A549 (cell line): ENCODE measurements at regions not wholly inside any gene's neighbourhood (a gene's known extent, or its start where the extent isn't known, plus 50 kb on each side); places are given as distances from the start of the nearest gene placed in this dataset.

Source experiments
- CBX2 ChIP-seq: fragments of 200-600 bp; sonication (generic); IDR thresholded peaks from 2 replicates; pipeline ENCODE4 v1.6.1; 2016; ENCODE audit warnings: low read depth, mild to moderate bottlenecking, borderline replicate concordance
- CEBPB ChIP-seq, 2 experiments: fragments of >200 bp in 1 of 2; sonication (Bioruptor Twin) in 1 of 2; formaldehyde crosslinking in 1 of 2; IDR thresholded peaks; 2 replicates each; pipeline ENCODE4 v1.6.1; 2012 to 2016
- CTCF ChIP-seq: fragments of >200 bp; sonication (Bioruptor Twin); formaldehyde crosslinking; IDR thresholded peaks from 3 replicates; pipeline ENCODE4 v1.5.1; 2016
- EP300 ChIP-seq, 2 experiments: fragments of >200 bp; sonication (Bioruptor Twin); formaldehyde crosslinking; IDR thresholded peaks; 2 replicates in 1 of 2; 3 replicates in 1 of 2; pipeline ENCODE4 v1.6.1; 2016 to 2017
- FOSL2 ChIP-seq, 2 experiments: fragments of 450-650 bp in 1 of 2; fragments of >200 bp in 1 of 2; sonication (Bioruptor Twin) in 1 of 2; formaldehyde crosslinking; IDR thresholded peaks; 2 replicates each; pipeline versions ENCODE4 v1.5.0 to v1.6.1; 2016 to 2020; ENCODE audit warnings: mild to moderate bottlenecking in 1 of 2, moderate library complexity in 1 of 2
- HOXB13 ChIP-seq: fragments of 250-450 bp; sonication (Bioruptor Pico); IDR thresholded peaks from 2 replicates; pipeline ENCODE4 v1.5.0; 2020; ENCODE audit warnings: low read depth, mild to moderate bottlenecking, moderate library complexity
- JUN ChIP-seq, 2 experiments: fragments of >200 bp; sonication (Bioruptor Twin); formaldehyde crosslinking; IDR thresholded peaks; 2 replicates in 1 of 2; 3 replicates in 1 of 2; pipeline ENCODE4 v1.6.1; 2016 to 2017
- KDM1A ChIP-seq: fragments of 200-600 bp; sonication (generic); IDR thresholded peaks from 2 replicates; pipeline ENCODE4 v1.6.1; 2016; ENCODE audit warnings: low read depth, mild to moderate bottlenecking
- POLR2A ChIP-seq: IDR thresholded peaks from 2 replicates; pipeline ENCODE4 v1.6.1; 2012; ENCODE audit warnings: mild to moderate bottlenecking, low read length
- RAD21 ChIP-seq, 2 experiments: fragments of >200 bp in 1 of 2; sonication (Bioruptor Twin) in 1 of 2; formaldehyde crosslinking in 1 of 2; IDR thresholded peaks in 1 of 2; conservative IDR thresholded peaks in 1 of 2; 2 replicates in 1 of 2; 3 replicates in 1 of 2; pipeline ENCODE4 v1.6.1; 2012 to 2018; ENCODE audit warnings: inconsistent platforms in 1 of 2
- RCOR1 ChIP-seq: fragments of 150-350 bp; IDR thresholded peaks from 2 replicates; pipeline ENCODE4 v1.6.1; 2014; ENCODE audit warnings: antibody characterized with exemption, low read length, low read depth
- SREBF2 ChIP-seq: fragments of 450-650 bp; IDR thresholded peaks from 2 replicates; pipeline ENCODE4 v1.6.1; 2014; ENCODE audit warnings: mild to moderate bottlenecking, moderate library complexity
- TF ChIP-seq, protein P1 (sequence below): fragments of 200-600 bp; sonication (generic); IDR thresholded peaks from 2 replicates; pipeline ENCODE4 v1.6.1; 2016; ENCODE audit warnings: antibody characterized with exemption, mild to moderate bottlenecking, moderate library complexity
- TF ChIP-seq, protein P2 (sequence below): fragments of >200 bp; sonication (Bioruptor Twin); formaldehyde crosslinking; IDR thresholded peaks from 3 replicates; pipeline ENCODE4 v1.6.1; 2016

- no peak for TF ChIP-seq CTCF
- no peak for TF ChIP-seq RCOR1
- no peak for TF ChIP-seq CBX2
- no peak for TF ChIP-seq POLR2A
- TF ChIP-seq, protein P1, sequence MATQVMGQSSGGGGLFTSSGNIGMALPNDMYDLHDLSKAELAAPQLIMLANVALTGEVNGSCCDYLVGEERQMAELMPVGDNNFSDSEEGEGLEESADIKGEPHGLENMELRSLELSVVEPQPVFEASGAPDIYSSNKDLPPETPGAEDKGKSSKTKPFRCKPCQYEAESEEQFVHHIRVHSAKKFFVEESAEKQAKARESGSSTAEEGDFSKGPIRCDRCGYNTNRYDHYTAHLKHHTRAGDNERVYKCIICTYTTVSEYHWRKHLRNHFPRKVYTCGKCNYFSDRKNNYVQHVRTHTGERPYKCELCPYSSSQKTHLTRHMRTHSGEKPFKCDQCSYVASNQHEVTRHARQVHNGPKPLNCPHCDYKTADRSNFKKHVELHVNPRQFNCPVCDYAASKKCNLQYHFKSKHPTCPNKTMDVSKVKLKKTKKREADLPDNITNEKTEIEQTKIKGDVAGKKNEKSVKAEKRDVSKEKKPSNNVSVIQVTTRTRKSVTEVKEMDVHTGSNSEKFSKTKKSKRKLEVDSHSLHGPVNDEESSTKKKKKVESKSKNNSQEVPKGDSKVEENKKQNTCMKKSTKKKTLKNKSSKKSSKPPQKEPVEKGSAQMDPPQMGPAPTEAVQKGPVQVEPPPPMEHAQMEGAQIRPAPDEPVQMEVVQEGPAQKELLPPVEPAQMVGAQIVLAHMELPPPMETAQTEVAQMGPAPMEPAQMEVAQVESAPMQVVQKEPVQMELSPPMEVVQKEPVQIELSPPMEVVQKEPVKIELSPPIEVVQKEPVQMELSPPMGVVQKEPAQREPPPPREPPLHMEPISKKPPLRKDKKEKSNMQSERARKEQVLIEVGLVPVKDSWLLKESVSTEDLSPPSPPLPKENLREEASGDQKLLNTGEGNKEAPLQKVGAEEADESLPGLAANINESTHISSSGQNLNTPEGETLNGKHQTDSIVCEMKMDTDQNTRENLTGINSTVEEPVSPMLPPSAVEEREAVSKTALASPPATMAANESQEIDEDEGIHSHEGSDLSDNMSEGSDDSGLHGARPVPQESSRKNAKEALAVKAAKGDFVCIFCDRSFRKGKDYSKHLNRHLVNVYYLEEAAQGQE, result no peak
- TF ChIP-seq KDM1A, result no peak
- no peak for TF ChIP-seq HOXB13 (CRISPR knock-in tag)
- TF ChIP-seq EP300 (IDR thresholded peaks at IDR 0.05), result no peak
- no peak for TF ChIP-seq RAD21 (conservative IDR thresholded peaks at IDR 0.05 in 1 of 2, IDR thresholded peaks at IDR 0.05 in 1 of 2)
- no peak for TF ChIP-seq FOSL2 (IDR thresholded peaks at IDR 0.05)
- TF ChIP-seq FOSL2 (CRISPR knock-in tag; IDR thresholded peaks at IDR 0.05), result no peak
- no peak for TF ChIP-seq JUN (IDR thresholded peaks at IDR 0.05)
- no peak for TF ChIP-seq CEBPB (IDR thresholded peaks at IDR 0.05)
- TF ChIP-seq, protein P2, sequence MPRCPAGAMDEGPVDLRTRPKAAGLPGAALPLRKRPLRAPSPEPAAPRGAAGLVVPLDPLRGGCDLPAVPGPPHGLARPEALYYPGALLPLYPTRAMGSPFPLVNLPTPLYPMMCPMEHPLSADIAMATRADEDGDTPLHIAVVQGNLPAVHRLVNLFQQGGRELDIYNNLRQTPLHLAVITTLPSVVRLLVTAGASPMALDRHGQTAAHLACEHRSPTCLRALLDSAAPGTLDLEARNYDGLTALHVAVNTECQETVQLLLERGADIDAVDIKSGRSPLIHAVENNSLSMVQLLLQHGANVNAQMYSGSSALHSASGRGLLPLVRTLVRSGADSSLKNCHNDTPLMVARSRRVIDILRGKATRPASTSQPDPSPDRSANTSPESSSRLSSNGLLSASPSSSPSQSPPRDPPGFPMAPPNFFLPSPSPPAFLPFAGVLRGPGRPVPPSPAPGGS, result no peak
- no peak for TF ChIP-seq SREBF2
Observed at GRCh38 chr10:44671319-44671718, 239.8 kb upstream of the TMEM72 start.
